ENCODE measurements at regions not wholly inside any gene's neighbourhood (a gene's known extent, or its start where the extent isn't known, plus 50 kb on each side); places are given as distances from the start of the nearest gene placed in this dataset.

- DNase-seq = no peak
- Histone ChIP-seq H3K4me1 (ENCODE audit: control insufficient read depth, insufficient read depth, low read length) (no peaks in the 10 kb centered on the region), H3K9ac (ENCODE audit: extremely low read depth, low read length, poor library complexity, severe bottlenecking) (no peak overlapping the region), H3K36me3 (ENCODE audit: control insufficient read depth, insufficient read depth, low read length) (no peaks in the 10 kb centered on the region), H3K27me3 (ENCODE audit: control insufficient read depth, insufficient read depth, low read length, poor library complexity, severe bottlenecking) (no peaks in the 10 kb centered on the region), H3K9me3 (ENCODE audit: control insufficient read depth, low read length) (no peaks in the 10 kb centered on the region), H3K4me3 (ENCODE audit: low read length) (no peak overlapping the region), H3K27ac (ENCODE audit: low read depth, low read length) (no peak overlapping the region)
- WGBS, 2 experiments (ENCODE audit: insufficient coverage in 1 of 2, insufficient read length in 1 of 2) = 73 to 85% methylated on average over 4 to 5 of the region's 5 CpGs
- no peak for TF ChIP-seq CTCF (conservative IDR thresholded peaks at IDR 0.05)
- no peaks in the 10 kb centered on the region for H3K9me3 Mint-ChIP-seq
- no peaks in the 10 kb centered on the region for H3K36me3 Mint-ChIP-seq (ENCODE audit: low read depth)
- no peak overlapping the region for H3K4me3 Mint-ChIP-seq
- H3K4me1 Mint-ChIP-seq = no peaks in the 10 kb centered on the region
- no peaks in the 10 kb centered on the region for H3K27me3 Mint-ChIP-seq (ENCODE audit: insufficient read depth)
- no peak overlapping the region for H3K27ac Mint-ChIP-seq
Observed at GRCh38 chr3:148191966-148192365, 505.7 kb upstream of the AGTR1 start.

- no peak overlapping the region for H3K27ac ChIP-seq (ENCODE audit: low read depth, low read length)
- 89 to 100% methylated on average over 1 to 3 of the region's 3 CpGs for WGBS, 2 experiments (ENCODE audit: insufficient coverage in 1 of 2, insufficient read length in 1 of 2)
- TF ChIP-seq CTCF (conservative IDR thresholded peaks at IDR 0.05) = no peak
- no peaks in the 10 kb centered on the region for H3K36me3 ChIP-seq (ENCODE audit: control insufficient read depth, insufficient read depth, low read length)
- Mint-ChIP-seq H3K4me1 (peaks cover 2% of the 10 kb centered on the region), H3K9me3 (peaks cover 2% of the 10 kb centered on the region), H3K27ac (no peak overlapping the region), H3K27me3 (ENCODE audit: insufficient read depth) (peaks cover 10% of the 10 kb centered on the region), H3K4me3 (no peak overlapping the region), H3K36me3 (ENCODE audit: low read depth) (no peaks in the 10 kb centered on the region)
- no peaks in the 10 kb centered on the region for H3K4me1 ChIP-seq (ENCODE audit: control insufficient read depth, insufficient read depth, low read length)
- H3K27me3 ChIP-seq (ENCODE audit: control insufficient read depth, insufficient read depth, low read length, poor library complexity, severe bottlenecking) = peaks cover 28% of the 10 kb centered on the region
- no peaks in the 10 kb centered on the region for H3K9me3 ChIP-seq (ENCODE audit: control insufficient read depth, low read length)
- H3K4me3 ChIP-seq (ENCODE audit: low read length) = no peak overlapping the region
- H3K9ac ChIP-seq (ENCODE audit: extremely low read depth, low read length, poor library complexity, severe bottlenecking) = no peak overlapping the region
- DNase-seq = no peak
Observed at GRCh38 chr3:148197061-148197460, 500.6 kb upstream of the AGTR1 start.

DNA sequence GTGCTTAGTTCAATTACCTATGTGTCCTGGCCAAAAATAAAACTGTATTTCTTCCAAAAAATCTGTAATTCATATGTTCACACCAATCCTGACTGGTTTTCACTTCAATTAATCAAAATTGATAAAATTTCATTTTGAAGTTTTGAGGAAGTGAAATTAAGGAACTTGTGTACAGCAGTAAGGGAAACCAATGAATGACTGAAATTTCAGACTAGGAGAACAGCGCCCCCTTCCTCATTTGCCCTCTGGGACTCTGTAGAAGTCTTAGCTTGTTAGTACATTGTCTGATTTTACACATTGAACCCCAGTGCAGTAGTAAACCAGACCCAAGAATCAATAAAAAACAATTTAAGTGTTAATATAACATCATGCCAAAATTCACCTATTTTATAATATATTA lies 495.3 kb upstream of the AGTR1 start:
- Mint-ChIP-seq H3K27me3 (ENCODE audit: insufficient read depth) (peaks cover 24% of the 10 kb centered on the region), H3K9me3 (peaks cover 2% of the 10 kb centered on the region), H3K4me3 (no peak overlapping the region), H3K27ac (no peak overlapping the region), H3K4me1 (peaks cover 8% of the 10 kb centered on the region), H3K36me3 (ENCODE audit: low read depth) (no peaks in the 10 kb centered on the region)
- peaks cover 62% of the 10 kb centered on the region for H3K27me3 ChIP-seq (ENCODE audit: control insufficient read depth, insufficient read depth, low read length, poor library complexity, severe bottlenecking)
- peak; percentile 84 for TF ChIP-seq CTCF (conservative IDR thresholded peaks at IDR 0.05)
- H3K27ac ChIP-seq (ENCODE audit: low read depth, low read length) = no peak overlapping the region
- no peaks in the 10 kb centered on the region for H3K9me3 ChIP-seq (ENCODE audit: control insufficient read depth, low read length)
- peak; percentile 66 for DNase-seq
- H3K36me3 ChIP-seq (ENCODE audit: control insufficient read depth, insufficient read depth, low read length) = no peaks in the 10 kb centered on the region
- 63 to 75% methylated on average over 1 of the region's 1 CpG for WGBS, 2 experiments (ENCODE audit: insufficient coverage in 1 of 2, insufficient read length in 1 of 2)
- H3K4me3 ChIP-seq (ENCODE audit: low read length) = no peak overlapping the region
- no peaks in the 10 kb centered on the region for H3K4me1 ChIP-seq (ENCODE audit: control insufficient read depth, insufficient read depth, low read length)
- H3K9ac ChIP-seq (ENCODE audit: extremely low read depth, low read length, poor library complexity, severe bottlenecking) = no peak overlapping the region
